GM19395 (cell line): ENCODE measurements at regions not wholly inside any gene's neighbourhood (a gene's known extent, or its start where the extent isn't known, plus 50 kb on each side); places are given as distances from the start of the nearest gene placed in this dataset.
"Not testable (repeated sequence)": the region's sequence is repeated elsewhere in the genome, so short reads cannot be mapped to it uniquely, and the experiment has no call there.

Experiments used
- ATAC-seq: cut with Tn5 transposase; IDR thresholded peaks from one replicate; pipeline ENCODE4 v1.9.1; 2021; ENCODE audit warnings: mild to moderate bottlenecking, moderate library complexity; ENCODE audit not compliant: unreplicated experiment

DNA sequence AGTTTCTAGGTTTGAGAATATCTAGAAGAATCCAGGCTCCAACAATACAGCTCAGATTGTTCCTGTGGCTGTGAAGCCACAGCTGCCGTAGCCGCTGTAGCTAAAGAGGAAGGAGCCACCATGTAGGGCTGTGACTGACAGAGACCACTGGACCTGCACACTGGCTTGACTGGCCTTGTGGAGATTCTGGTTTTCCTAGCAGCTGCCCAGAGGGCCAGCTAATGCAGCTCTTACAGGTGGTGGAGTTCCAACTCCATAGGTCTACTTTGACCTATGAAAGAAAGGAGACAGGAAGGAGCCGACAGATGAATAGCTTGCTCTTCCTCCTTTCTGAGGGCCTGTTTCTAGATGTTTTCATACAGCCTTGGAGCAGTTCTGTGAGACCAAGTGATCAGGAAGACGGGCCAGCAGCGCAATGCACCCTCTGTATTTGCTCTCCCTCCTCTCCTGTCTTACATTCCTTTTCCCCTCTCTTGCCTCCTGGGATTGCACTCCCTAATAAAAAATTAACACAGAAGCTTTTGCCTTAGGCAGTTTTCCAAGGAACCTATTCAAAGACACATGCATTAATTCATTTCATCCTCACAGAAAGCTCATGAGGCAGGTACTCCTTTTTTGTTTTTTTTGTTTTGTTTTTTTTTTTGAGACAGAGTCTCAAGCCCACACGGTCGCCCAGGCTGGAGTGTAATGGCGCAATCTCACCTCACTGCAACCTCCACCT is 51.8 kb upstream of the MYB start:
- ATAC-seq: peak; percentile 65

GRCh38 chr6:135128268-135128914 is 52.7 kb upstream of the MYB start:
- peak; percentile 95 for ATAC-seq

DNA sequence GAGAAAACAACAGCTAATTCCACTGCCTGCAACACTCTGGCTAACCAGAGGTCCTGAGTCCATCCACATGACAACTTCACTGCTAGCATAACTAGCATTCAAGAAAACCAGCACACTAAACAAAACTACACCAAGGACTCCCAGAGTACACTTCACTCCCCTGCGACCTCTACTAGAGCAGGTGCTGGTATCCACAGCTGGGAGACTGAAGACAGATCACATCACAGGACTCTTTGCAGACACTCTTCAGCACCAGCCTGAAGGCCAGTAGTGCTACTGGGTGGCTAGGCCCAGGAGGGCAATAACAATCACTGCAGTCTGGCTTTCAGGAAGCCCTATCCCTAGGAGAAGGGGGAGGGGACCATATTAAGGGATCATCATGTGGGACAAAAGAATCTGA is 54.4 kb upstream of the MYB start:
- no peak for ATAC-seq

GRCh38 chr6:135126034-135126433 is 55.1 kb upstream of the MYB start:
- no peak for ATAC-seq

DNA sequence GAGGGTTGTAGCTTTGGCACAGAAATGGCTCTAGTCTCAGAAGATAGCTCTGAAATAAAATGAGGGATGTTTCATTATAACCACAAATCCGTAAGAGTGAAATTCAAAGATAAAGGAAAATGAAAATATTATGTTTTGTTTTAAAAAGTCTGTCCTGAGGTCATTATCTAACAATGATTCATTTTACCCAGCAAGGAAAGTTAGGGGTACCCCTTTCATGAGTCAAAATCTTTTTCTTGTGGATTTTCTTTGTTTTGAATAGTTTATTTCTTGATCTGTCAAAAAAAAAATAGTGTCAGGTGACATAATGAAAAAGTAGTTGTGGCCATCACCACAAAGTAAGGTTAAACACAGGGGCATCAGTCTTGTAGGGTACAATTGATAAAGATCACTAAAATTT is 59.7 kb upstream of the MYB start:
- no peak for ATAC-seq

DNA sequence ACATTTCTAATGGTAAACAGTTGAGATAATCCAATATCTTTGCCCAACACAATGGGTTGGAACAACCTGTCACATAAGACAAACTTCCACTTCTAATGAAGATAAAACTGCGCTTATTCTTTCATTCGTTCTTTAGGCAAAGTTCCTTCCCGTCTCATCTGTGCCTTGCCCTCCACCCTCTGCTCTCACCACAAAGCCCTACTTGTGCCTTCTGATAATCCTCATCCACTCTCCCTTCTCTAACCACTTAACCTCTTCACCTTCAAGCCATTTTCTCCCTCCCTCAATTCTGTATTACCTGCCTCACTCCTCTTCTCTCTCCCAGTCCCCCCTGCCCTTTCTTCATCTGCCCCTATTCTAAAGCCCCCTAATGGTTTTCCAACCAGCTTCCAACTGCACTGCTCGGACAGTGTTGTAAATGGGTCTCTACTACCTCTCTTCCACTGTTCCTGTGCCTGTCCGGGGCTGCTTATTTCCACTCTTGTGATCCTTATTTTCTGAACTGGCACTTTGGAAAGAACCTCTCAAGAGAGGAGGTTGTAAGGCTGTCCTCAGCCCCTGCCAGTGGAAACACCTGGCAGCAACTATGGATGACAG is 62.9 kb upstream of the MYB start:
- no peak for ATAC-seq

- ATAC-seq: no peak
Measured at GRCh38 chr6:135117413-135117968, 62.9 kb upstream of the HBS1L start.

GRCh38 chr6:135116571-135116970 is 61.9 kb upstream of the HBS1L start:
- no peak for ATAC-seq

DNA sequence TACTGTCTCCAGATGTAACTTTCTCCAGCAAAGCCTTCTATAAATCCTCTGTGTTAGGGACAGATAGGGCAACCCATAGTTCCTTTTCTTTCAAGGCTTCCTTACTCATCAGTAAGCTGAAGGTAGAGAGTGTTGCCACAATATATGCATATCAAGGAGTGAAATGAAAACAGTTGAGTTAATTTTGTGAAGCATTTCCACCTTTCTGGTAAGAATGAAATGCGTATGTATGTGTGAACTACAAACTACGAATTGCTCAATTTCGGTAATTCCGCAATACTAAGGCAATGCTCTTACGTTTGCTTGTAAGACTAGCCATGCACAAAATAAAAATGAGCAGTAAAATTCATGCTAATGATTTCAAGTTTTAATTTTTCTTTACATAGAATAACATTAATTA is 61.2 kb upstream of the HBS1L start:
- no peak for ATAC-seq

- no peak for ATAC-seq
Measured at GRCh38 chr6:135115411-135115810, 60.8 kb upstream of the HBS1L start.

DNA sequence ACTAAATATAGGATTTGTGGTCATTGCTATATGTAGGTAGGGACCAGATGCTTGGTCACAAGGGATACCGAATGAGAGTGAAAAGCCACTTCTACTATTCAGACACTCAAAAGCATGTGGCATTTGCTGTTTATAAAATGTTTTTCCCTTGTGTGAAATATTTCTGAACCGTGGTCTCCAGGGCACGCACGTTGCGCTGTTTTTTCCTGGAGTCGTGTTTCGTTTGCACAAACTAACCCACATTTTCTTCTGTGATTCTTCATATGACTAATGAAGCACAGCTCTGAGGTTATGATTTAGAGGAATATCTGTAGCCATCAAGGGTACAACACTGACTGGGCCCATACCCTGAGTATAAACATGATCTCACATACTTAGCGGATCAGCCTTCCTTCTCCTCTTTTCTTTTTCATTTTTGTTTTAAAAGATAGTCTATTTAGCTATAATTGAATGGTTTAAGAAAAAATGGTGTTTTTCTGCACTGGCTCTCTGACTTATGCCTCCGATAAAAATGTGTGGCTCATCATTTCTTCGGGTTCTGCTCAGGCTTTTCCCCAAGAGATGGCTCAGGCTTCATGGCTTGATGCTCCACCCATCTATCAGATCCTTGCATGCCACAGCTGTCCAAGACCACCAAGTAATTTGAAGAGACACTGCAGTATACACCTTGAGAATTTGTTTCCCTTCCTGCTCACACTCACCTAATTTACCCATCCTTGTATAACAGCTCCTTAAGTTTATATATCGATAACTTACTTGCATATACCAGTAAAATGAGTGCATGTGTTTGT is 59.9 kb upstream of the HBS1L start:
- peak; percentile 76 for ATAC-seq

GRCh38 chr6:135113860-135114259 is 59.2 kb upstream of the HBS1L start:
- no peak for ATAC-seq

DNA sequence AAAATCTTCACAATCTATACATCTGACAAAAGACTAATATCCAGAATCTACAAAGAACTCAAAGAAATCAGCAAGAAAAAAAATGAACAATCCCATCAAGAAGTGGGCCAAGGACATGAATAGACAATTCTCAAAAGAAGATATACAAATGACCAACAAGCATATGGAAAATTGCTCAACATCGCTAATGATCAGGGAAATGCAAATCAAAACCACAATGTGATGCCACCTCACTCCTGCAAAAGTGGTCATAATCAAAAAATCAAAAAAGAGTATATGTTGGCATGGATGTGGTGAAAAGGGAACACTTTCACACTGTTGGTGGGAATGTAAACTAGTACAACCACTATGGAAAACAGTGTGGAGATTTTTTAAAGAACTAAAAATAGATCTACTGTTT is 58.3 kb upstream of the HBS1L start:
- ATAC-seq: not testable (repeated sequence)

DNA sequence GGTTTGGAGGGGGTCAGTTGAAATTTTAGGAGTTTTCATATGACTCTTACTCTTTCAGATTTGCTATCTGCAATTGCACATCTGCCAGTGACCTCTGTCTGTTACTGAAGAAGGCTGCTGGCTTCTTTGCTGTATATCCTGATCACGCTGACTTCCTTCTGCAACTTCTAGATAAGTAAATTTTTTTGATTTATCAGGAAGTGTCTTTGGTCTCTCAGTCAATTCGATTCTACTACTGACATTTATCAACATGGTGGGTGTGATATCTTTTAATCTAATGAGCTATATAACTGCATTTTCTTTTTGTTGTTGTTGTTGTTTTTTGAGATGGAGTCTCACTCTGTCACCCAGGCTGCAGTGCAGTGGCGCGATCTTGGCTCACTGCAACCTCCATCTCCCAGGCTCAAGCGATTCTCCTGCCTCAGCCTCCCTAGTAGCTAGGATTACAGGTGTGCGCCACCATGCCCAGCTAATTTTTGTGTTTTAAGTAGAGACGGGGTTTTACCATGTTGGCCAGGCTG is 55.7 kb upstream of the HBS1L start:
- ATAC-seq: not testable (repeated sequence)

DNA sequence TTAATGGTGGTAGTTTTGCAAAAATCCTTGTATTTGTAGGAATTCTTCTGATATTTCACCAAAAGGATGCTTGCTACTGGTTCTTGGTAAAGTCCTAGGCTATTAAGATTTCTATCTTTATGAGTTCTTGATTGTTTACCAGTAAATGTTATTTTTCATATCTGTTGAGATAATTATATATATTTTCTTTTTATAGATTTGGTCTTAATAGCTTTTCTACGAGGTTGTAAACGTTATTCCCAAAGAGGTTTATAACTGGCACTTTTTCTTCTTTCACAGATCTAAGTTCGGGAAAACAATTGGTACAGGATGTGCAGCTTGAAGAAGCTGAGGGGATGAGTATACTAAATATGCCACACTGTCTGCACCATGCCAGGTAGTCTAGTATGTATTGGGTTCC is 55.1 kb upstream of the HBS1L start:
- no peak for ATAC-seq

- no peak for ATAC-seq
Measured at GRCh38 chr6:135108692-135109091, 54.1 kb upstream of the HBS1L start.

DNA sequence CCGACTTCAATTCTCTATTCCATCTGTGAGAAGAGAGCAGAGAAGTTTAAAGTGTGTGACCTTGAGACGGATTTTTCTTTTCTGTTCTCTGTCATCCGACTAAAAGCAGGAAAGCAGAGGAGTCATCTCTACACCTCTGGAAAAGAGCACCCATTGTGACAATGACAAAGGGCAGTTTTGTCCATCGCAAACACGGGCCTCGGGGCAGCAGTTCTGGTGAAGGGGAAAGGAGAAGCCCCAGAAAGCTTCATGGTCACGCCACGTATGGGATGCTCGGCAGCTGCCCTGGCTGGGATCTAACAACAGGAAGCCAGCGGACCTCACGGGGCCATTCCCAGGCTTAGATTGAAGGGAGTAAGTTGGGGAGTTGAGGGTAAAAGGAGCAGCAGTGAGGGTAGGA is 52.0 kb upstream of the HBS1L start:
- ATAC-seq: no peak

DNA sequence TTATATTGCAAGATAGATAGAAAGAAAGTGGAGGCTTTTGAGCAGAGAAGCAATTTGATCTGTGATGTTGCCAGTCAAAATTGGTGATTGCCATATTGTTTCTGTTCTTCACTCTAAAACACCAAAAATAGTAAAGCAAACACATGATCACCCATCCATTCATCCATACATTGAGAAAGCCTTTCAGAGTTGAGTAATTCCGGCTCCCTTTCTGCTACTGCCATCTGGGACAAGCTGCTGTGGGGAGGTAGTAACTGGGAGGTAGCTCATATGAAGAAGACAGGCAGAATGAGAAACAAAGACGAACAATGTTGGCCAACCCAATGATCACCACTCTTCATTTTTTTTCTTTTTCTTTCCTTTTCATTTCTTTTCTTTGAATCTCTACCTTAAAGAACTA is 51.1 kb upstream of the HBS1L start:
- ATAC-seq: no peak

DNA sequence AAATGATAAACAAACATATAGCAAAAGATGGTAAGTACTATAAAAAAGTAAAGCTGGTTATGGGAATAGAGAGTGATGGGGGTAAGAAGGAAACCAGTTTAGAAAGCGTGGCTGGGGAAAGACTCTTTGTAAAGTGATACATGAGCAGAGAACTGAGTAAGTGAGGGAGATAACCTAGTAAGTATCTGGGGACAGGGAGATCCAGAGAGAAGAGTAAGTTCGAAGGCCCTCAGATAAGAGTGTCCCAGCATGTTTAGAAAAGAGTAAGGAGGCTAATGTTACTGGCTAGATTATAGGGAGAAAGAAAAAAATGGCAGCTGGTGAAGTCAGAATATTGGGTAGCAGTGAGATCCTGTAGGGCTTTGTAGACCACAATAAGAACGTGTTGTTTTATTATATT is 50.7 kb upstream of the HBS1L start:
- ATAC-seq: no peak
